ENCODE measurements at regions not wholly inside any gene's neighbourhood (a gene's known extent, or its start where the extent isn't known, plus 50 kb on each side); places are given as distances from the start of the nearest gene placed in this dataset.

DNA sequence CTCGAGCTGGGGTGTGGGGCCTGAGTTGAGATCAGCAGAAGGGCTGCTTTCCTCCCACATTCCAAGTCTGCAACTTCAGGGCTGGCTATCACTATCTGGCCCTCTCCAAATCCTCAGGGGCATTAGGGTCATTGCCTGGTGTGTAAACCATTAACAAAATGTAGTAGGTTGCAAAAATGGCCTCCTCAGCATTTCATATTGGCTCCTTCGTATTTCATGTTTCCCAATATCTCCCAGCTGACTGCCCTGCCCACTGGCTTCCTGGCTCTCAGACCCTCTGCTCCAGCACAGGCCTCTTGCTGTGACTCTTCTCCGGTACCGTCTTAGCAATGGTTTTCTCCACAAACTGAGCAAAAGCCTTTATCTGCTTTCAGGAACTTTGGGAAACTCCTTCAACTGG, 113.8 kb downstream of the GADD45G start:
- ATAC-seq (ENCODE audit: low read depth) (no peak), DNase-seq (ENCODE audit: low spot score) (no peak)
- Histone ChIP-seq H3K4me3 (ENCODE audit: severe bottlenecking) (no peak overlapping the region), H3K9me3 (ENCODE audit: severe bottlenecking) (no peaks in the 10 kb centered on the region), H3K27me3 (ENCODE audit: insufficient read depth, poor library complexity, severe bottlenecking) (no peaks in the 10 kb centered on the region), H3K4me1 (ENCODE audit: insufficient read depth, poor library complexity, severe bottlenecking) (no peaks in the 10 kb centered on the region), H3K27ac (ENCODE audit: poor library complexity, severe bottlenecking) (no peak overlapping the region), H3K36me3 (ENCODE audit: low read depth) (no peaks in the 10 kb centered on the region)
- no peak for TF ChIP-seq CTCF (IDR thresholded peaks at IDR 0.05; ENCODE audit: poor library complexity, severe bottlenecking)

GRCh38 chr9:89719202-89719601, 114.4 kb downstream of the GADD45G start:
- ATAC-seq (ENCODE audit: low read depth) (peak; percentile 29; the same call in 2 of the 3 replicates), DNase-seq (ENCODE audit: low spot score) (no peak)
- H3K36me3 ChIP-seq (ENCODE audit: low read depth), result no peaks in the 10 kb centered on the region
- H3K4me3 ChIP-seq (ENCODE audit: severe bottlenecking), result no peak overlapping the region
- TF ChIP-seq CTCF (IDR thresholded peaks at IDR 0.05; ENCODE audit: poor library complexity, severe bottlenecking), result no peak
- no peaks in the 10 kb centered on the region for H3K4me1 ChIP-seq (ENCODE audit: insufficient read depth, poor library complexity, severe bottlenecking)
- H3K27ac ChIP-seq (ENCODE audit: poor library complexity, severe bottlenecking), result no peak overlapping the region
- no peaks in the 10 kb centered on the region for H3K9me3 ChIP-seq (ENCODE audit: severe bottlenecking)
- no peaks in the 10 kb centered on the region for H3K27me3 ChIP-seq (ENCODE audit: insufficient read depth, poor library complexity, severe bottlenecking)

- Histone ChIP-seq H3K9me3 (ENCODE audit: severe bottlenecking) (no peaks in the 10 kb centered on the region), H3K27ac (ENCODE audit: poor library complexity, severe bottlenecking) (no peak overlapping the region), H3K36me3 (ENCODE audit: low read depth) (no peaks in the 10 kb centered on the region), H3K27me3 (ENCODE audit: insufficient read depth, poor library complexity, severe bottlenecking) (no peaks in the 10 kb centered on the region), H3K4me1 (ENCODE audit: insufficient read depth, poor library complexity, severe bottlenecking) (no peaks in the 10 kb centered on the region), H3K4me3 (ENCODE audit: severe bottlenecking) (no peak overlapping the region)
- ATAC-seq (ENCODE audit: low read depth), result no peak
- DNase-seq (ENCODE audit: low spot score), result no peak
- TF ChIP-seq CTCF (IDR thresholded peaks at IDR 0.05; ENCODE audit: poor library complexity, severe bottlenecking), result no peak
These were observed 115.9 kb downstream of the GADD45G start for GRCh38 chr9:89720696-89721175.

DNA sequence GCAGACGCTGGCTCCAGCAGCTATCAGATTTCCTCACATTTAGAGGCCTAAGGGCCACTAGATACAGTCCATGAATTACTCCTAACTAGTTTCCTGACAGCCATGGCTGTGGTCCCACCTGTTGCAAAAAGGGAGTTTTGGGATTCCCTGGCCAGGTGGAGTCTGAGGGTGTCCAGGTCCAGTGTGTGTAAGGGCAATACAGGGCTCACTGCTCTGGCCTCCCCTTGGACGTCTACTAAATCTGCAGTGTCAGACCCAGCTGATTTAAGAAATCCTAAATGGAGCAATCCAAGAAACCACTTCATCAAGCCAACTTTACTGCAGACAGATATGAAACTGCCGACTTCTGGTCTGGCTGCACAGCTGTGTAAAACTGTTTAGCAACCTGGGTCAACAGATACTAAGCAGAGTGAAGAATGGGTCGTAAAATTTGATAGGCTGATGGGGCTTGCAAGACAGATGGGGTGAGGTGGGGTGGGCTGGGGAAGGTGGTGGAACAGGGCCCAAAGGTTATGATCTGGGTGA, 116.4 kb downstream of the GADD45G start:
- Histone ChIP-seq H3K9me3 (ENCODE audit: severe bottlenecking) (no peaks in the 10 kb centered on the region), H3K27ac (ENCODE audit: poor library complexity, severe bottlenecking) (no peak overlapping the region), H3K4me1 (ENCODE audit: insufficient read depth, poor library complexity, severe bottlenecking) (no peaks in the 10 kb centered on the region), H3K27me3 (ENCODE audit: insufficient read depth, poor library complexity, severe bottlenecking) (no peaks in the 10 kb centered on the region), H3K4me3 (ENCODE audit: severe bottlenecking) (no peak overlapping the region), H3K36me3 (ENCODE audit: low read depth) (no peaks in the 10 kb centered on the region)
- TF ChIP-seq CTCF (IDR thresholded peaks at IDR 0.05; ENCODE audit: poor library complexity, severe bottlenecking), result no peak
- ATAC-seq (ENCODE audit: low read depth), result no peak
- no peak for DNase-seq (ENCODE audit: low spot score)

- DNase-seq (ENCODE audit: low spot score) (no peak), ATAC-seq (ENCODE audit: low read depth) (no peak)
- no peak for TF ChIP-seq CTCF (IDR thresholded peaks at IDR 0.05; ENCODE audit: poor library complexity, severe bottlenecking)
These were observed 117.2 kb downstream of the GADD45G start for GRCh38 chr9:89721971-89722530.

More at GRCh38 chr9:89721971-89722530, 117.2 kb downstream of the GADD45G start:
- H3K9me3 ChIP-seq (ENCODE audit: severe bottlenecking), result no peaks in the 10 kb centered on the region
- H3K36me3 ChIP-seq (ENCODE audit: low read depth), result no peaks in the 10 kb centered on the region
- no peaks in the 10 kb centered on the region for H3K4me1 ChIP-seq (ENCODE audit: insufficient read depth, poor library complexity, severe bottlenecking)
- no peak overlapping the region for H3K27ac ChIP-seq (ENCODE audit: poor library complexity, severe bottlenecking)
- H3K4me3 ChIP-seq (ENCODE audit: severe bottlenecking), result no peak overlapping the region
- no peaks in the 10 kb centered on the region for H3K27me3 ChIP-seq (ENCODE audit: insufficient read depth, poor library complexity, severe bottlenecking)
